ENCODE measurements at regions not wholly inside any gene's neighbourhood (a gene's known extent, or its start where the extent isn't known, plus 50 kb on each side); places are given as distances from the start of the nearest gene placed in this dataset.
A peak's percentile ranks its signal among the peaks of the same experiment; 100 is the strongest.

GRCh38 chr6:138572885-138573284, 73.6 kb upstream of the NHSL1 start:
- Histone ChIP-seq H3K9ac (ENCODE audit: low read depth, low read length, poor library complexity, severe bottlenecking) (no peak overlapping the region), H3K9me2 (replicated peaks; ENCODE audit: low read depth, low read length) (no peaks in the 10 kb centered on the region), H3K9me3 (ENCODE audit: insufficient read depth, low read depth, low read length) (no peaks in the 10 kb centered on the region), H3K79me2 (ENCODE audit: insufficient read depth, low read length) (no peaks in the 10 kb centered on the region), H3K4me2 (ENCODE audit: low read depth, low read length, poor library complexity, severe bottlenecking) (no peak overlapping the region), H3F3A (ENCODE audit: low read depth) (no peaks in the 10 kb centered on the region), H3K36me3 (ENCODE audit: insufficient read depth, low read length) (no peaks in the 10 kb centered on the region), H3K27me3 (ENCODE audit: insufficient read depth, low read length, poor library complexity, severe bottlenecking) (no peaks in the 10 kb centered on the region), H4K20me1 (ENCODE audit: insufficient read depth, low read length, poor library complexity, severe bottlenecking) (no peaks in the 10 kb centered on the region), H3K4me3 (ENCODE audit: low read length, poor library complexity, severe bottlenecking) (no peak overlapping the region), H3K4me1 (ENCODE audit: insufficient read depth, low read length, poor library complexity, severe bottlenecking) (peaks cover 24% of the 10 kb centered on the region), H2AFZ (ENCODE audit: low read length) (no peak overlapping the region)
- TF ChIP-seq CTCF (conservative IDR thresholded peaks at IDR 0.05; ENCODE audit: low read length) (no peak), EZH2phosphoT487 (IDR thresholded peaks at IDR 0.05; ENCODE audit: borderline replicate concordance) (no peak)

GRCh38 chr6:138575257-138575656, 76.0 kb upstream of the NHSL1 start:
- Histone ChIP-seq H3K4me3 (ENCODE audit: low read length, poor library complexity, severe bottlenecking) (no peak overlapping the region), H2AFZ (ENCODE audit: low read length) (no peak overlapping the region), H3K4me2 (ENCODE audit: low read depth, low read length, poor library complexity, severe bottlenecking) (no peak overlapping the region), H3K27me3 (ENCODE audit: insufficient read depth, low read length, poor library complexity, severe bottlenecking) (no peaks in the 10 kb centered on the region), H3K9ac (ENCODE audit: low read depth, low read length, poor library complexity, severe bottlenecking) (no peak overlapping the region), H3K9me3 (ENCODE audit: insufficient read depth, low read depth, low read length) (no peaks in the 10 kb centered on the region), H3F3A (ENCODE audit: low read depth) (no peaks in the 10 kb centered on the region), H3K36me3 (ENCODE audit: insufficient read depth, low read length) (no peaks in the 10 kb centered on the region), H3K79me2 (ENCODE audit: insufficient read depth, low read length) (no peaks in the 10 kb centered on the region), H4K20me1 (ENCODE audit: insufficient read depth, low read length, poor library complexity, severe bottlenecking) (no peaks in the 10 kb centered on the region), H3K4me1 (ENCODE audit: insufficient read depth, low read length, poor library complexity, severe bottlenecking) (peaks cover 31% of the 10 kb centered on the region), H3K9me2 (replicated peaks; ENCODE audit: low read depth, low read length) (no peaks in the 10 kb centered on the region)
- TF ChIP-seq CTCF (conservative IDR thresholded peaks at IDR 0.05; ENCODE audit: low read length) (no peak), EZH2phosphoT487 (IDR thresholded peaks at IDR 0.05; ENCODE audit: borderline replicate concordance) (no peak)

GRCh38 chr6:138576313-138576712, 77.0 kb upstream of the NHSL1 start:
- Histone ChIP-seq H3K79me2 (ENCODE audit: insufficient read depth, low read length) (no peaks in the 10 kb centered on the region), H3K27me3 (ENCODE audit: insufficient read depth, low read length, poor library complexity, severe bottlenecking) (no peaks in the 10 kb centered on the region), H3K36me3 (ENCODE audit: insufficient read depth, low read length) (no peaks in the 10 kb centered on the region), H3K4me3 (ENCODE audit: low read length, poor library complexity, severe bottlenecking) (peak overlapping the region; percentile 12), H3K9me2 (replicated peaks; ENCODE audit: low read depth, low read length) (no peaks in the 10 kb centered on the region), H3K9ac (ENCODE audit: low read depth, low read length, poor library complexity, severe bottlenecking) (peak overlapping the region; percentile 58), H3K4me2 (ENCODE audit: low read depth, low read length, poor library complexity, severe bottlenecking) (peak overlapping the region; percentile 71), H2AFZ (ENCODE audit: low read length) (peak overlapping the region; percentile 34), H3K4me1 (ENCODE audit: insufficient read depth, low read length, poor library complexity, severe bottlenecking) (peaks cover 40% of the 10 kb centered on the region), H4K20me1 (ENCODE audit: insufficient read depth, low read length, poor library complexity, severe bottlenecking) (no peaks in the 10 kb centered on the region), H3F3A (ENCODE audit: low read depth) (no peaks in the 10 kb centered on the region), H3K9me3 (ENCODE audit: insufficient read depth, low read depth, low read length) (no peaks in the 10 kb centered on the region)
- TF ChIP-seq CTCF (conservative IDR thresholded peaks at IDR 0.05; ENCODE audit: low read length), result no peak
- no peak for TF ChIP-seq EZH2phosphoT487 (IDR thresholded peaks at IDR 0.05; ENCODE audit: borderline replicate concordance)

Data from Loucy (cell line).